ENCODE measurements at regions not wholly inside any gene's neighbourhood (a gene's known extent, or its start where the extent isn't known, plus 50 kb on each side); places are given as distances from the start of the nearest gene placed in this dataset.

DNA sequence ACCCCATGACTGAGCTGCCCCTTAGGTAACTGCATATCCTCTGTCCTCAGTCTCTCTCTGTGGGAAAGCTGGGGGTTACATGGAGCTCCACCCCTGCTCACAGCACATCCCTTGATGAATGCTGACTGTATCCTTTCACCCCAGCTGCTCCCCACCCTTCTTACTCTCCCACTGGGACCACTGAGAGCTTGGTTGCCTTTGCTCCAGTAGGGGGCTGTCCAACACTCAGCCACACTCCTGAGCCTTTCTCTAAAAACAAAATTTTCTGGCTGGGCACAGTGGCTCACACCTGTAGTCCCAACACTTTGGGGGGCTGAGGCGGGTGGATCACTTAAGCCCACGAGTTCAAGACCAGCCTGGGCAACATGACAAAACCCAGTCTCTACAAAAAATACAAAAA, 55.4 kb upstream of the EPCAM start:
- TF ChIP-seq ZNF274 (IDR thresholded peaks at IDR 0.05; ENCODE audit: low read depth, low read length) (no peak), SUZ12 (IDR thresholded peaks at IDR 0.05; ENCODE audit: extremely low read depth, insufficient read depth, insufficient read length) (no peak), YY1 (IDR thresholded peaks at IDR 0.05; ENCODE audit: insufficient read depth, insufficient read length) (no peak)
